DOHH2 (cell line): ENCODE measurements at regions not wholly inside any gene's neighbourhood (a gene's known extent, or its start where the extent isn't known, plus 50 kb on each side); places are given as distances from the start of the nearest gene placed in this dataset.

ENCODE experiments used
- EZH2phosphoT487 ChIP-seq: fragments of 200-600 bp; sonication (generic); IDR thresholded peaks from 2 replicates; pipeline ENCODE4 v1.6.1; 2017; ENCODE audit warnings: borderline replicate concordance, mild to moderate bottlenecking, antibody characterized with exemption, low read length, moderate library complexity, mixed read lengths
- TF ChIP-seq, protein P1 (sequence below): fragments of 200-600 bp; sonication (generic); IDR thresholded peaks from one replicate; pipeline ENCODE4 v1.5.1; 2014; ENCODE audit warnings: antibody characterized with exemption, mild to moderate bottlenecking, low read depth, low read length; ENCODE audit not compliant: poor library complexity, severe bottlenecking

DNA sequence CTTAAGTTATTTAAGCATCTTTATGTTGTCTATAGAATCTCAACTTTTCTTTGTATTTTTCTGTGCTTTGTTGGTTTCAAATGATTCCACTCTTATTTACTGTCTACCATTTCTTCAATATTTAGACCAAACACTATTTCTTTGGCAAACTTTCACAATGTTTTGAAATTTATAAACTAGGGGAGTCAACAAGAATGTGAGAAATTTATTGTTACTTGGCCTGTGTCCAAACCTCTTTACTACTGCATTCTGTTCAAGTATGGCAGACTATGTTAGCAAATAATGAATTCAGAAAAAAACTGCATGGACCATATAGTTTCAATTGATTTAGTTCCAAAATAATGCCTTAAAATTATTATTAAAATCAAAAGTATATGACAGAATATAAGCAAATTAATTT lies 470.2 kb downstream of the FBXO15 start:
- TF ChIP-seq, protein P1, sequence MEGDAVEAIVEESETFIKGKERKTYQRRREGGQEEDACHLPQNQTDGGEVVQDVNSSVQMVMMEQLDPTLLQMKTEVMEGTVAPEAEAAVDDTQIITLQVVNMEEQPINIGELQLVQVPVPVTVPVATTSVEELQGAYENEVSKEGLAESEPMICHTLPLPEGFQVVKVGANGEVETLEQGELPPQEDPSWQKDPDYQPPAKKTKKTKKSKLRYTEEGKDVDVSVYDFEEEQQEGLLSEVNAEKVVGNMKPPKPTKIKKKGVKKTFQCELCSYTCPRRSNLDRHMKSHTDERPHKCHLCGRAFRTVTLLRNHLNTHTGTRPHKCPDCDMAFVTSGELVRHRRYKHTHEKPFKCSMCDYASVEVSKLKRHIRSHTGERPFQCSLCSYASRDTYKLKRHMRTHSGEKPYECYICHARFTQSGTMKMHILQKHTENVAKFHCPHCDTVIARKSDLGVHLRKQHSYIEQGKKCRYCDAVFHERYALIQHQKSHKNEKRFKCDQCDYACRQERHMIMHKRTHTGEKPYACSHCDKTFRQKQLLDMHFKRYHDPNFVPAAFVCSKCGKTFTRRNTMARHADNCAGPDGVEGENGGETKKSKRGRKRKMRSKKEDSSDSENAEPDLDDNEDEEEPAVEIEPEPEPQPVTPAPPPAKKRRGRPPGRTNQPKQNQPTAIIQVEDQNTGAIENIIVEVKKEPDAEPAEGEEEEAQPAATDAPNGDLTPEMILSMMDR: no peak
- no peak for TF ChIP-seq EZH2phosphoT487
